G401 (cell line): ENCODE measurements at regions not wholly inside any gene's neighbourhood (a gene's known extent, or its start where the extent isn't known, plus 50 kb on each side); places are given as distances from the start of the nearest gene placed in this dataset.
"Not testable (repeated sequence)": the region's sequence is repeated elsewhere in the genome, so short reads cannot be mapped to it uniquely, and the experiment has no call there.

Experiments used
- DNase-seq: peaks from one replicate; pipeline ENCODE4 v3.0.0-alpha.2; 2015; ENCODE audit warnings: low spot score
- in situ Hi-C: cut with HindIII; loops from 2 replicates; pipeline ENCODE4 v1.10.0; 2016; ENCODE audit warnings: low sequenced_read_pairs, mixed read lengths

- DNase-seq, result no peak
- in situ Hi-C loops, result no loop called here
These were observed 609.7 kb downstream of the STK39 start for GRCh38 chr2:167637741-167638140.

- in situ Hi-C loops, DNase-seq: not testable (repeated sequence)
These were observed 615.1 kb downstream of the STK39 start for GRCh38 chr2:167632271-167632670.

GRCh38 chr2:167626961-167627360 lies 620.4 kb downstream of the STK39 start:
- no peak for DNase-seq
- in situ Hi-C loops, result no loop called here

- peak; percentile 15 for DNase-seq
- in situ Hi-C loops, result no loop called here
These were observed 621.1 kb downstream of the STK39 start for GRCh38 chr2:167626301-167626700.

GRCh38 chr2:167616997-167617396 lies 630.4 kb downstream of the STK39 start:
- in situ Hi-C loops, result no loop called here
- no peak for DNase-seq

GRCh38 chr2:167613471-167613870 lies 633.9 kb downstream of the STK39 start:
- DNase-seq, result no peak
- in situ Hi-C loops, result no loop called here

- DNase-seq, result no peak
- in situ Hi-C loops, result no loop called here
These were observed 638.9 kb downstream of the STK39 start for GRCh38 chr2:167608487-167608886.

GRCh38 chr2:167607731-167608130 lies 639.7 kb downstream of the STK39 start:
- DNase-seq, result no peak
- in situ Hi-C loops, result no loop called here

GRCh38 chr2:167607211-167607610 lies 640.2 kb downstream of the STK39 start:
- in situ Hi-C loops, result no loop called here
- no peak for DNase-seq

GRCh38 chr2:167602122-167602521 lies 645.3 kb downstream of the STK39 start:
- in situ Hi-C loops, result no loop called here
- DNase-seq, result no peak

- no peak for DNase-seq
- in situ Hi-C loops, result no loop called here
These were observed 648.2 kb downstream of the STK39 start for GRCh38 chr2:167599219-167599618.

- DNase-seq, result no peak
- in situ Hi-C loops, result no loop called here
These were observed 651.4 kb downstream of the STK39 start for GRCh38 chr2:167595839-167596471.

GRCh38 chr2:167595021-167595420 lies 652.4 kb downstream of the STK39 start:
- DNase-seq, result no peak
- in situ Hi-C loops, result no loop called here

- DNase-seq, result no peak
- in situ Hi-C loops, result no loop called here
These were observed 655.0 kb downstream of the STK39 start for GRCh38 chr2:167592441-167592840.

- DNase-seq, result no peak
- in situ Hi-C loops, result no loop called here
These were observed 664.8 kb downstream of the STK39 start for GRCh38 chr2:167582619-167583018.

GRCh38 chr2:167581961-167582574 lies 665.3 kb downstream of the STK39 start:
- DNase-seq, result peak; percentile 75
- in situ Hi-C loops, result no loop called here

GRCh38 chr2:167579826-167580225 lies 667.6 kb downstream of the STK39 start:
- in situ Hi-C loops, result no loop called here
- DNase-seq, result no peak

- DNase-seq, result no peak
- in situ Hi-C loops, result no loop called here
These were observed 672.1 kb downstream of the STK39 start for GRCh38 chr2:167575276-167575675.

GRCh38 chr2:167572883-167573619 lies 674.3 kb downstream of the STK39 start:
- no peak for DNase-seq
- in situ Hi-C loops, result no loop called here

GRCh38 chr2:167570370-167570769 lies 677.0 kb downstream of the STK39 start:
- in situ Hi-C loops, result no loop called here
- no peak for DNase-seq
